ENCODE measurements at regions not wholly inside any gene's neighbourhood (a gene's known extent, or its start where the extent isn't known, plus 50 kb on each side); places are given as distances from the start of the nearest gene placed in this dataset.

DNA sequence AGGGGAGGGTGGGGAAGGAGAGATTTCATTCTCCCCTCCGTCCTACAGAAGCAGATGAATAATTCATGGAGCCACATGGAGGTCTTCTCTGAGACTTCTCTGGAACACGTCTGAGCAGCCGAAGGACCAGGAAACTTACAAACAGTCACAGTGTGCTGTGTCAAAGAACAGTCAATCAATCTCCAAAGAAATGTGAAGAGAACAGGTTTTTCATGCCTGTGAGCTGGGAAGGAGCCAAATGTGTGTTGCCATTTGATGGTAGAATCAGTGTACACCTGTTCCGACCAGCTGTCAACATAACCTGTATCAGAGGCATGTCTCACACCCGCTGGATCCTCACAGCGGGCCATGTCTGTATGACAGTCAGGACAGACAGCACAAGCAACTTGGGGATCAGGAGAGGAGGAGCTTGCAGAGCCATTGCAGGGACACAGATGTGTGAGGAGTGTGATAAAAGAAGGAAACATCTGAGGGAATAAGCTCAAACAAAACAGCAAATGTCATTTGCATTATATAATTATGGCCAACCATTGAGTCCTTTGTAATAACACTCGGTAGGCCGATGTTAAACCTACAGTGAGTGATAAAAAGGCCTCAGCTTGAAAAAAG lies 298.5 kb downstream of the EN1 start:
- TF ChIP-seq, protein P1, sequence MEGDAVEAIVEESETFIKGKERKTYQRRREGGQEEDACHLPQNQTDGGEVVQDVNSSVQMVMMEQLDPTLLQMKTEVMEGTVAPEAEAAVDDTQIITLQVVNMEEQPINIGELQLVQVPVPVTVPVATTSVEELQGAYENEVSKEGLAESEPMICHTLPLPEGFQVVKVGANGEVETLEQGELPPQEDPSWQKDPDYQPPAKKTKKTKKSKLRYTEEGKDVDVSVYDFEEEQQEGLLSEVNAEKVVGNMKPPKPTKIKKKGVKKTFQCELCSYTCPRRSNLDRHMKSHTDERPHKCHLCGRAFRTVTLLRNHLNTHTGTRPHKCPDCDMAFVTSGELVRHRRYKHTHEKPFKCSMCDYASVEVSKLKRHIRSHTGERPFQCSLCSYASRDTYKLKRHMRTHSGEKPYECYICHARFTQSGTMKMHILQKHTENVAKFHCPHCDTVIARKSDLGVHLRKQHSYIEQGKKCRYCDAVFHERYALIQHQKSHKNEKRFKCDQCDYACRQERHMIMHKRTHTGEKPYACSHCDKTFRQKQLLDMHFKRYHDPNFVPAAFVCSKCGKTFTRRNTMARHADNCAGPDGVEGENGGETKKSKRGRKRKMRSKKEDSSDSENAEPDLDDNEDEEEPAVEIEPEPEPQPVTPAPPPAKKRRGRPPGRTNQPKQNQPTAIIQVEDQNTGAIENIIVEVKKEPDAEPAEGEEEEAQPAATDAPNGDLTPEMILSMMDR (IDR thresholded peaks at IDR 0.05): no peak
- TF ChIP-seq POLR2A (IDR thresholded peaks at IDR 0.05; ENCODE audit: low read length): no peak
- TF ChIP-seq NR3C1 (IDR thresholded peaks at IDR 0.05): no peak
- TF ChIP-seq, protein P2, sequence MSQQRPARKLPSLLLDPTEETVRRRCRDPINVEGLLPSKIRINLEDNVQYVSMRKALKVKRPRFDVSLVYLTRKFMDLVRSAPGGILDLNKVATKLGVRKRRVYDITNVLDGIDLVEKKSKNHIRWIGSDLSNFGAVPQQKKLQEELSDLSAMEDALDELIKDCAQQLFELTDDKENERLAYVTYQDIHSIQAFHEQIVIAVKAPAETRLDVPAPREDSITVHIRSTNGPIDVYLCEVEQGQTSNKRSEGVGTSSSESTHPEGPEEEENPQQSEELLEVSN (IDR thresholded peaks at IDR 0.05; ENCODE audit: borderline replicate concordance, low read depth): no peak
- TF ChIP-seq, protein P3, sequence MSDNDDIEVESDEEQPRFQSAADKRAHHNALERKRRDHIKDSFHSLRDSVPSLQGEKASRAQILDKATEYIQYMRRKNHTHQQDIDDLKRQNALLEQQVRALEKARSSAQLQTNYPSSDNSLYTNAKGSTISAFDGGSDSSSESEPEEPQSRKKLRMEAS (IDR thresholded peaks at IDR 0.05): no peak
- no peak for TF ChIP-seq MAZ (IDR thresholded peaks at IDR 0.05; ENCODE audit: borderline replicate concordance, low read depth, low read length)
- TF ChIP-seq MYC (IDR thresholded peaks at IDR 0.05; ENCODE audit: borderline replicate concordance, low read length): no peak
- TF ChIP-seq HDAC2 (IDR thresholded peaks at IDR 0.05): no peak
- no peak for TF ChIP-seq EP300 (IDR thresholded peaks at IDR 0.05)
- no peak for TF ChIP-seq CHD4 (IDR thresholded peaks at IDR 0.05; ENCODE audit: borderline replicate concordance)
- no peak for TF ChIP-seq RFX5 (IDR thresholded peaks at IDR 0.05)
- no peak for TF ChIP-seq RCOR1 (IDR thresholded peaks at IDR 0.05; ENCODE audit: low read depth, low read length)
- no peak for TF ChIP-seq BHLHE40 (IDR thresholded peaks at IDR 0.05; ENCODE audit: low read depth, low read length)
- no peak for TF ChIP-seq CEBPB (IDR thresholded peaks at IDR 0.05)
